GM12878 (cell line): ENCODE measurements at regions not wholly inside any gene's neighbourhood (a gene's known extent, or its start where the extent isn't known, plus 50 kb on each side); places are given as distances from the start of the nearest gene placed in this dataset.

Source experiments
- ATAC-seq: fragments of 200-7000 bp; cut with Tn5 transposase; 3 replicates; pipeline ENCODE4 v1.9.1; 2020; ENCODE audit warnings: mild to moderate bottlenecking, moderate library complexity
- BruUV-seq: library from RNA; stranded (reverse); fragments of 400-500 nt; replicated peaks from 2 replicates; lab custom pipeline; 2021; lab: Mats Ljungman, UMichigan
- CTCF ChIA-PET: fragments of 300-600 bp; sonication (Branson Sonifier 250); formaldehyde crosslinking; extraction: SDS; loops from one replicate; lab custom pipeline; 2021; ENCODE audit warnings: inconsistent platforms; lab: Yijun Ruan, JAX
- POLR2A ChIA-PET: fragments of 350-600 bp; formaldehyde crosslinking; extraction: SDS; loops from one replicate; lab custom pipeline; 2021; ENCODE audit warnings: inconsistent platforms; lab: Charles Lee
- RAD21 ChIA-PET: fragments of 300-600 bp; sonication (Branson Sonifier 250); formaldehyde crosslinking; loops from one replicate; lab custom pipeline; 2023; ENCODE audit warnings: antibody characterized with exemption; ENCODE audit not compliant: unreplicated experiment; lab: Charles Lee
- SMC1A ChIA-PET: fragments of 300-600 bp; sonication (Branson Sonifier 250); formaldehyde crosslinking; loops from one replicate; lab custom pipeline; 2023; ENCODE audit not compliant: unreplicated experiment, uncharacterized antibody; lab: Charles Lee
- DNase-seq: peaks from one replicate; pipeline ENCODE4 v3.0.0-alpha.2; 2011; ENCODE audit warnings: low read depth, low spot score
- FAIRE-seq: peaks from 3 replicates; lab custom pipeline; 2011; peaks lifted over from hg19 to GRCh38; lab: Jason Lieb, UNC
- H2AFZ ChIP-seq: 2 replicates; pipeline ENCODE4 v1.6.0; 2011; ENCODE audit warnings: low read depth, low read length, control low read depth; ENCODE audit not compliant: control insufficient read depth
- H3K27ac ChIP-seq: 2 replicates; pipeline ENCODE4 v1.5.1; 2011; ENCODE audit warnings: control low read depth; ENCODE audit not compliant: control insufficient read depth, insufficient read depth
- H3K27me3 ChIP-seq, 2 experiments: replicated peaks in 1 of 2; 2 replicates each; pipeline versions ENCODE4 v1.6.0 to v1.6.1; 2011; ENCODE audit warnings: low read length in 1 of 2; ENCODE audit not compliant: control insufficient read depth in 2 of 2, insufficient read depth in 2 of 2
- H3K36me3 ChIP-seq, 2 experiments: 2 replicates each; pipeline ENCODE4 v1.5.1; 2011; ENCODE audit warnings: low read length in 1 of 2; ENCODE audit not compliant: control insufficient read depth in 2 of 2, insufficient read depth in 2 of 2
- H3K4me1 ChIP-seq: 2 replicates; pipeline ENCODE4 v1.6.1; 2011; ENCODE audit warnings: mild to moderate bottlenecking, low read length, moderate library complexity, mixed read lengths; ENCODE audit not compliant: control insufficient read depth, insufficient read depth
- H3K4me2 ChIP-seq: 2 replicates; pipeline ENCODE4 v1.6.0; 2011; ENCODE audit warnings: control low read depth; ENCODE audit not compliant: control insufficient read depth, insufficient read depth
- H3K4me3 ChIP-seq: fragments of 200-600 bp; sonication (generic); 2 replicates; pipeline ENCODE4 v1.5.1; 2016
- H3K79me2 ChIP-seq: 2 replicates; pipeline ENCODE4 v1.6.0; 2011; ENCODE audit warnings: low read length; ENCODE audit not compliant: control insufficient read depth, insufficient read depth
- H3K9ac ChIP-seq: 2 replicates; pipeline ENCODE4 v1.8.0; 2011; ENCODE audit warnings: low read length, control low read depth, mixed read lengths; ENCODE audit not compliant: control insufficient read depth, insufficient read depth
- H3K9me3 ChIP-seq: replicated peaks from 3 replicates; pipeline ENCODE4 v1.5.1; 2011; ENCODE audit warnings: mild to moderate bottlenecking, low read length; ENCODE audit not compliant: control insufficient read depth, insufficient read depth
- H4K20me1 ChIP-seq: 2 replicates; pipeline ENCODE4 v1.6.0; 2011; ENCODE audit not compliant: control insufficient read depth, insufficient read depth
- BACH1 ChIP-seq: fragments of 450-650 bp; IDR thresholded peaks from 2 replicates; pipeline ENCODE4 v1.6.1; 2017; ENCODE audit warnings: mild to moderate bottlenecking, borderline replicate concordance
- CEBPB ChIP-seq, 2 experiments: fragments of 150-350 bp in 1 of 2; IDR thresholded peaks; 2 replicates each; pipeline ENCODE4 v1.6.1; 2012 to 2014; ENCODE audit warnings: low read depth in 2 of 2, low read length in 2 of 2, borderline replicate concordance in 1 of 2, inconsistent platforms in 1 of 2
- CREM ChIP-seq: IDR thresholded peaks from 2 replicates; pipeline ENCODE4 v1.6.1; 2014; ENCODE audit warnings: antibody characterized with exemption, low read depth
- ELK1 ChIP-seq: IDR thresholded peaks from 2 replicates; pipeline ENCODE4 v1.6.1; 2012; ENCODE audit warnings: low read depth, low read length, improper control_type of control experiment
- MTA3 ChIP-seq: IDR thresholded peaks from 2 replicates; pipeline ENCODE4 v1.6.1; 2012; ENCODE audit warnings: low read length, inconsistent platforms, borderline replicate concordance
- NFYA ChIP-seq: IDR thresholded peaks from 2 replicates; pipeline ENCODE4 v1.6.1; 2011; ENCODE audit warnings: low read depth, mild to moderate bottlenecking, low read length, improper control_type of control experiment, borderline replicate concordance
- RBBP5 ChIP-seq: fragments of 200-600 bp; sonication (generic); conservative IDR thresholded peaks from 2 replicates; pipeline ENCODE4 v1.6.1; 2016
- SMAD5 ChIP-seq: IDR thresholded peaks from 2 replicates; pipeline ENCODE4 v1.6.1; 2016; ENCODE audit warnings: antibody characterized with exemption, low read depth
- TCF7 ChIP-seq: IDR thresholded peaks from 2 replicates; pipeline ENCODE4 v1.6.1; 2014; ENCODE audit warnings: antibody characterized with exemption, borderline replicate concordance
- YY1 ChIP-seq: IDR thresholded peaks from 2 replicates; pipeline ENCODE4 v1.6.1; 2011; ENCODE audit warnings: low read depth, mild to moderate bottlenecking, low read length
- WGBS: methylation state at CpG from one replicate; pipeline ENCODE4 v1.1.6; 2016; ENCODE audit warnings: low lambda C conversion rate; ENCODE audit not compliant: insufficient replicate concordance, insufficient coverage; ENCODE audit errors: missing lambda C conversion rate; 5-methylcytosine and 5-hydroxymethylcytosine counted together
- in situ Hi-C: fragments of 300-500 bp; cut with MboI; formaldehyde crosslinking; loops from 9 replicates; pipeline ENCODE4 v1.14.3; 2018; ENCODE audit warnings: mixed read lengths
- intact Hi-C: fragments of 100-400 bp; cut with micrococcal nuclease; formaldehyde crosslinking; loops from one replicate; pipeline ENCODE4 v1.14.2; 2022; ENCODE audit not compliant: unreplicated experiment
- TF ChIP-seq, protein P1 (sequence below): IDR thresholded peaks from 2 replicates; pipeline ENCODE4 v1.6.1; 2011; ENCODE audit warnings: borderline replicate concordance, low read depth, mild to moderate bottlenecking, moderate library complexity, low read length; ENCODE audit not compliant: insufficient read depth, poor library complexity, severe bottlenecking
- TF ChIP-seq, protein P2 (sequence below): IDR thresholded peaks from 2 replicates; pipeline ENCODE4 v1.6.1; 2011; ENCODE audit warnings: low read depth, mild to moderate bottlenecking, low read length, moderate library complexity, borderline replicate concordance; ENCODE audit errors: extremely low read depth

DNA sequence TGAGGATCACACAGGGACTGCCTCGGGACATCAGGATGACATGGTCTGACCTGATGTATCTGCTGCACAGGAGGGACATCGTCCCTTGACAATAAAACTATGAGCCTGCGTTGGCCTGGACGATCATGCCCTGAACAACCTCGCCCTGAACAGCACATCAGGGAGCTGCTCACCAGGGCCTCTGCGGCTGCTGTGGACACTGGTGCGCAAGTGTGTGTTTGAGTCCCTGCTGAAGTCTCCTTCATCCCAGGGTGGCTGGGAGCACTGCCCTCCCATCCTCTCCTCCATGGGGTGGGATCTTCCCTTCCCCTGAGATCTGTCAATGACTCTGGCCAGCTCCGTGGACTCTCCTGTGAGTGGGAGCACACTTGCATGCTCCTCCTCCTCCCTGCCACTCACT, 257.8 kb downstream of the RBFOX3 start:
- Histone ChIP-seq H3K4me3 (no peak overlapping the region), H3K4me2 (no peak overlapping the region), H3K27me3 (peaks cover 5 to 6% of the 10 kb centered on the region in 2 experiments; a peak in 3 of 4 replicates), H2AFZ (no peak overlapping the region), H3K9me3 (peaks cover 11% of the 10 kb centered on the region; the same call in 2 of the 3 replicates), H3K4me1 (no peaks in the 10 kb centered on the region), H3K27ac (no peak overlapping the region), H4K20me1 (no peaks in the 10 kb centered on the region), H3K79me2 (no peaks in the 10 kb centered on the region), H3K9ac (no peak overlapping the region), H3K36me3 (no peaks in the 10 kb centered on the region)
- POLR2A ChIA-PET = no interaction called here
- WGBS = 31% methylated on average over 8 of the region's 8 CpGs
- intact Hi-C loops = no loop called here
- DNase-seq = no peak
- SMC1A ChIA-PET = no interaction called here
- ATAC-seq = no peak
- RAD21 ChIA-PET = no interaction called here
- in situ Hi-C loops = no loop called here
- no peak for FAIRE-seq
- CTCF ChIA-PET = no interaction called here
- TF ChIP-seq YY1 = no peak
- no peak for TF ChIP-seq CREM
- TF ChIP-seq RBBP5 = no peak
- TF ChIP-seq SMAD5 = no peak
- TF ChIP-seq BACH1 = no peak
- TF ChIP-seq, protein P1, sequence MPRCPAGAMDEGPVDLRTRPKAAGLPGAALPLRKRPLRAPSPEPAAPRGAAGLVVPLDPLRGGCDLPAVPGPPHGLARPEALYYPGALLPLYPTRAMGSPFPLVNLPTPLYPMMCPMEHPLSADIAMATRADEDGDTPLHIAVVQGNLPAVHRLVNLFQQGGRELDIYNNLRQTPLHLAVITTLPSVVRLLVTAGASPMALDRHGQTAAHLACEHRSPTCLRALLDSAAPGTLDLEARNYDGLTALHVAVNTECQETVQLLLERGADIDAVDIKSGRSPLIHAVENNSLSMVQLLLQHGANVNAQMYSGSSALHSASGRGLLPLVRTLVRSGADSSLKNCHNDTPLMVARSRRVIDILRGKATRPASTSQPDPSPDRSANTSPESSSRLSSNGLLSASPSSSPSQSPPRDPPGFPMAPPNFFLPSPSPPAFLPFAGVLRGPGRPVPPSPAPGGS = no peak
- no peak for TF ChIP-seq CEBPB (IDR thresholded peaks at IDR 0.05; ENCODE audit: borderline replicate concordance in 1 of 2, low read depth in 2 of 2, low read length in 2 of 2)
- TF ChIP-seq MTA3 = no peak
- no peak for TF ChIP-seq TCF7
- TF ChIP-seq NFYA = no peak
- no peak for TF ChIP-seq ELK1
- TF ChIP-seq, protein P2, sequence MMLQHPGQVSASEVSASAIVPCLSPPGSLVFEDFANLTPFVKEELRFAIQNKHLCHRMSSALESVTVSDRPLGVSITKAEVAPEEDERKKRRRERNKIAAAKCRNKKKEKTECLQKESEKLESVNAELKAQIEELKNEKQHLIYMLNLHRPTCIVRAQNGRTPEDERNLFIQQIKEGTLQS = no peak
- BruUV-seq = no TSS peak
